PC-9 (cell line): ENCODE measurements at regions not wholly inside any gene's neighbourhood (a gene's known extent, or its start where the extent isn't known, plus 50 kb on each side); places are given as distances from the start of the nearest gene placed in this dataset.

Experiments used
- BruUV-seq: library from RNA; stranded (reverse); fragments of 400-500 nt; replicated peaks from 2 replicates; lab custom pipeline; 2021; lab: Mats Ljungman, UMichigan
- CTCF ChIA-PET: fragments of 300-600 bp; sonication (Branson Sonifier 250); formaldehyde crosslinking; loops from one replicate; lab custom pipeline; 2022; ENCODE audit warnings: antibody characterized with exemption; lab: Charles Lee
- POLR2A ChIA-PET: fragments of 300-600 bp; sonication (Branson Sonifier 250); formaldehyde crosslinking; loops from one replicate; lab custom pipeline; 2022; ENCODE audit warnings: antibody characterized with exemption; ENCODE audit not compliant: unreplicated experiment; lab: Charles Lee
- DNase-seq, 2 experiments: peaks; one replicate each; pipeline versions ENCODE4 v3.0.0 to v3.0.0-alpha.2; 2015 to 2022; ENCODE audit warnings: mixed read lengths in 1 of 2
- H2AFZ ChIP-seq: fragments of 200-600 bp; sonication (generic); 2 replicates; pipeline ENCODE4 v1.8.1; 2017; ENCODE audit warnings: antibody characterized with exemption
- H3F3A ChIP-seq: fragments of 200-600 bp; sonication (generic); 2 replicates; pipeline ENCODE4 v1.8.1; 2017; ENCODE audit warnings: antibody characterized with exemption, mild to moderate bottlenecking, low read depth; ENCODE audit not compliant: insufficient read depth
- H3K27ac ChIP-seq: fragments of 200-600 bp; sonication (generic); 2 replicates; pipeline ENCODE4 v1.6.1; 2016; ENCODE audit warnings: mixed run types
- H3K27me3 ChIP-seq: fragments of 200-600 bp; sonication (generic); 2 replicates; pipeline ENCODE4 v1.6.1; 2016; ENCODE audit warnings: low read depth, mixed run types; ENCODE audit not compliant: insufficient read depth
- H3K36me3 ChIP-seq: fragments of 200-600 bp; sonication (generic); 2 replicates; pipeline ENCODE4 v1.6.1; 2016; ENCODE audit warnings: low read depth, mixed run types
- H3K4me1 ChIP-seq: fragments of 200-600 bp; sonication (generic); replicated peaks from 2 replicates; pipeline ENCODE4 v1.6.1; 2016; ENCODE audit warnings: mixed run types; ENCODE audit not compliant: insufficient read depth
- H3K4me2 ChIP-seq: fragments of 200-600 bp; sonication (generic); 2 replicates; pipeline ENCODE4 v1.6.1; 2017; ENCODE audit warnings: mixed run types
- H3K4me3 ChIP-seq: fragments of 200-600 bp; sonication (generic); 2 replicates; pipeline ENCODE4 v1.6.1; 2016; ENCODE audit warnings: mixed run types
- H3K79me2 ChIP-seq: fragments of 200-600 bp; sonication (generic); 2 replicates; pipeline ENCODE4 v1.6.1; 2017; ENCODE audit warnings: low read depth, mixed run types
- H3K9me2 ChIP-seq: fragments of 200-600 bp; sonication (generic); 2 replicates; pipeline ENCODE4 v1.8.1; 2017; ENCODE audit warnings: mild to moderate bottlenecking; ENCODE audit not compliant: insufficient read depth
- H3K9me3 ChIP-seq: fragments of 200-600 bp; sonication (generic); 2 replicates; pipeline ENCODE4 v1.8.1; 2016; ENCODE audit warnings: low read depth; ENCODE audit not compliant: insufficient read depth
- H4K20me1 ChIP-seq: fragments of 200-600 bp; sonication (generic); 2 replicates; pipeline ENCODE4 v1.8.1; 2017; ENCODE audit not compliant: insufficient read depth
- EZH2 ChIP-seq: fragments of 200-600 bp; sonication (generic); IDR thresholded peaks from 2 replicates; pipeline ENCODE4 v1.8.0; 2017; ENCODE audit warnings: antibody characterized with exemption, low read depth
- intact Hi-C: fragments of 100-400 bp; cut with micrococcal nuclease; formaldehyde crosslinking; loops from one replicate; pipeline ENCODE4 v1.10.0; 2022; ENCODE audit not compliant: unreplicated experiment
- TF ChIP-seq, protein P1 (sequence below): fragments of 200-600 bp; sonication (generic); conservative IDR thresholded peaks from 2 replicates; pipeline ENCODE4 v1.6.1; 2017; ENCODE audit warnings: mixed run types, antibody characterized with exemption, mild to moderate bottlenecking, moderate library complexity

DNA sequence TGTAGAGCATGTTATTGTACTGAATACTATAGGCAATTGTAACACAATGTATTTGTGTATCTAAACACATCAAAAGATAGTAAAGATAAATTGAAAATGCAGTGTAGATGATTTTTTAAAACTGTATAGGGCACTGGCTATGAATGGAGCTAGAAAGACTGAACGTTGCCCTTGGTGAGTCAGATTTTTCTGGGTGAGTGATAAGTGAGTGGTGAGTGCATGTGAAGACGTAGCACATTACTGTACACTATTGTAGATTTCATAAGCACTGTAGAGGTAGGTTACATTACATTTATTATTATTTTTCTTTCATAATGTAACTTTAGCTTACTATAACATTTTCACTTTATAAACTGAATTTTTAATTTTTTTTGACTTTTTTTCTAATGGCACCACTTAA, 1491.6 kb downstream of the TECRL start:
- Histone ChIP-seq H2AFZ (no peak overlapping the region), H3K79me2 (no peaks in the 10 kb centered on the region), H3F3A (no peaks in the 10 kb centered on the region), H3K27ac (no peak overlapping the region), H3K27me3 (no peaks in the 10 kb centered on the region), H3K9me2 (no peaks in the 10 kb centered on the region), H4K20me1 (no peaks in the 10 kb centered on the region), H3K36me3 (no peaks in the 10 kb centered on the region), H3K4me2 (no peak overlapping the region), H3K4me3 (no peak overlapping the region), H3K4me1 (no peaks in the 10 kb centered on the region), H3K9me3 (no peaks in the 10 kb centered on the region)
- ChIA-PET CTCF (no interaction called here), POLR2A (no interaction called here)
- no TSS peak for BruUV-seq
- DNase-seq: no peak
- TF ChIP-seq, protein P1, sequence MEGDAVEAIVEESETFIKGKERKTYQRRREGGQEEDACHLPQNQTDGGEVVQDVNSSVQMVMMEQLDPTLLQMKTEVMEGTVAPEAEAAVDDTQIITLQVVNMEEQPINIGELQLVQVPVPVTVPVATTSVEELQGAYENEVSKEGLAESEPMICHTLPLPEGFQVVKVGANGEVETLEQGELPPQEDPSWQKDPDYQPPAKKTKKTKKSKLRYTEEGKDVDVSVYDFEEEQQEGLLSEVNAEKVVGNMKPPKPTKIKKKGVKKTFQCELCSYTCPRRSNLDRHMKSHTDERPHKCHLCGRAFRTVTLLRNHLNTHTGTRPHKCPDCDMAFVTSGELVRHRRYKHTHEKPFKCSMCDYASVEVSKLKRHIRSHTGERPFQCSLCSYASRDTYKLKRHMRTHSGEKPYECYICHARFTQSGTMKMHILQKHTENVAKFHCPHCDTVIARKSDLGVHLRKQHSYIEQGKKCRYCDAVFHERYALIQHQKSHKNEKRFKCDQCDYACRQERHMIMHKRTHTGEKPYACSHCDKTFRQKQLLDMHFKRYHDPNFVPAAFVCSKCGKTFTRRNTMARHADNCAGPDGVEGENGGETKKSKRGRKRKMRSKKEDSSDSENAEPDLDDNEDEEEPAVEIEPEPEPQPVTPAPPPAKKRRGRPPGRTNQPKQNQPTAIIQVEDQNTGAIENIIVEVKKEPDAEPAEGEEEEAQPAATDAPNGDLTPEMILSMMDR: no peak
- intact Hi-C loops: no loop called here

DNA sequence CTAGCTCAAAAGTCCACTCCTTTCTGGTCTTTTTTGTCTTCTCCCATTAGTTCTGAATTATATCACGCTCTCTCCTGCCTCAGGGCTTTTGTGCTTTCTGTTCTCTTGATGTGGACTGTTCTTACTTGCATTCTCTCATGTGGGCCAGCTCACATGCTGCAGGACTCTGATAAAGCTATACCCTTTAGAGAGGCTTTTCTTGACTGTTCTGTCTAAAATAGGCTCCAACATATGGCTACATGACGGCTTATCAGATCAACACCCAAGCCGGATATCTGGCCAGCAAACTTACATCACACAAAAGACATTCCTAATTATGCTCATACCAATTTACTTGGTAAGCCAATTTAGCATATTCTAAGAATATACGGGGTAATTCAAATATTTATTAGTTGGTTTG, 1494.5 kb downstream of the TECRL start:
- TF ChIP-seq EZH2: no peak
- TF ChIP-seq, protein P1: no peak
- intact Hi-C loops: no loop called here
- no peaks in the 10 kb centered on the region for H3K4me1 ChIP-seq
- H3K9me3 ChIP-seq: no peaks in the 10 kb centered on the region
- H3K27me3 ChIP-seq: no peaks in the 10 kb centered on the region
- H3F3A ChIP-seq: no peaks in the 10 kb centered on the region
- H3K9me2 ChIP-seq: no peaks in the 10 kb centered on the region
- no peaks in the 10 kb centered on the region for H3K36me3 ChIP-seq
- POLR2A ChIA-PET: no interaction called here
- no peak overlapping the region for H3K27ac ChIP-seq
- no peak for DNase-seq
- H3K4me2 ChIP-seq: no peak overlapping the region
- BruUV-seq: no TSS peak
- H3K4me3 ChIP-seq: no peak overlapping the region
- no peaks in the 10 kb centered on the region for H3K79me2 ChIP-seq
- CTCF ChIA-PET: no interaction called here
- no peak overlapping the region for H2AFZ ChIP-seq
- no peaks in the 10 kb centered on the region for H4K20me1 ChIP-seq

DNA sequence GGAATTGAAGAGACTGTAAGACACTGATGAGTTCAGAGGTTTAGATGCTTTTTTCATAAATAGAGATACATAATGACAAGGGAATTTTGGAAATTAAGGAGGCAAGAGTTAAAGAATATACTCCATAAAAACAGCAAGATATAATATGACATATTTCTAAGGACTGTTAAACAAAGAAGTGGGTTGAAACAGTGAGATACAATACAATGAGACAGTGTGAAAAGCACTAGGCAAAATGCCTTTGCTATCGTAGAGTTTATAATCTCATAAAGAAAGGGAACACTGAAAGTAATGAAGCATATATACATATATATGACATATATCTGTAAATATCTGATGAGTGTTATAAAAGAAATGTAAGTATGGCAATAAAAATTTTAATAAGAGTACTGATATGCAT, 1496.2 kb downstream of the TECRL start:
- H3F3A ChIP-seq: no peaks in the 10 kb centered on the region
- H3K9me2 ChIP-seq: no peaks in the 10 kb centered on the region
- H3K27ac ChIP-seq: no peak overlapping the region
- H3K79me2 ChIP-seq: no peaks in the 10 kb centered on the region
- no peak overlapping the region for H3K4me3 ChIP-seq
- no peak overlapping the region for H2AFZ ChIP-seq
- H3K4me1 ChIP-seq: no peaks in the 10 kb centered on the region
- no peak for DNase-seq
- H3K36me3 ChIP-seq: no peaks in the 10 kb centered on the region
- intact Hi-C loops: no loop called here
- no TSS peak for BruUV-seq
- ChIA-PET POLR2A (no interaction called here), CTCF (no interaction called here)
- no peak overlapping the region for H3K4me2 ChIP-seq
- H3K27me3 ChIP-seq: no peaks in the 10 kb centered on the region
- no peaks in the 10 kb centered on the region for H4K20me1 ChIP-seq
- no peak for TF ChIP-seq EZH2
- TF ChIP-seq, protein P1: no peak
- H3K9me3 ChIP-seq: no peaks in the 10 kb centered on the region
